ENCODE measurements at regions not wholly inside any gene's neighbourhood (a gene's known extent, or its start where the extent isn't known, plus 50 kb on each side); places are given as distances from the start of the nearest gene placed in this dataset.
A peak's percentile ranks its signal among the peaks of the same experiment; 100 is the strongest.

- H3K4me3 ChIP-seq (ENCODE audit: low read depth, low read length) = no peak overlapping the region
- DNase-seq (ENCODE audit: low read depth, low spot score) = no peak
- CTCF ChIA-PET = interaction anchor here (1.8 kb wide), 1 partner anchor 23 kb away, joined by 8 read pairs; no protein-coding TSS in a partner anchor
- H3K9me3 ChIP-seq (ENCODE audit: control insufficient read depth, insufficient read depth, low read length) = no peaks in the 10 kb centered on the region
- H3K27me3 ChIP-seq (ENCODE audit: control insufficient read depth, insufficient read depth, low read length) = no peaks in the 10 kb centered on the region
- POLR2A ChIA-PET = no interaction called here
- no peak overlapping the region for H3K27ac ChIP-seq (ENCODE audit: low read depth, low read length)
- TF ChIP-seq, protein P1, sequence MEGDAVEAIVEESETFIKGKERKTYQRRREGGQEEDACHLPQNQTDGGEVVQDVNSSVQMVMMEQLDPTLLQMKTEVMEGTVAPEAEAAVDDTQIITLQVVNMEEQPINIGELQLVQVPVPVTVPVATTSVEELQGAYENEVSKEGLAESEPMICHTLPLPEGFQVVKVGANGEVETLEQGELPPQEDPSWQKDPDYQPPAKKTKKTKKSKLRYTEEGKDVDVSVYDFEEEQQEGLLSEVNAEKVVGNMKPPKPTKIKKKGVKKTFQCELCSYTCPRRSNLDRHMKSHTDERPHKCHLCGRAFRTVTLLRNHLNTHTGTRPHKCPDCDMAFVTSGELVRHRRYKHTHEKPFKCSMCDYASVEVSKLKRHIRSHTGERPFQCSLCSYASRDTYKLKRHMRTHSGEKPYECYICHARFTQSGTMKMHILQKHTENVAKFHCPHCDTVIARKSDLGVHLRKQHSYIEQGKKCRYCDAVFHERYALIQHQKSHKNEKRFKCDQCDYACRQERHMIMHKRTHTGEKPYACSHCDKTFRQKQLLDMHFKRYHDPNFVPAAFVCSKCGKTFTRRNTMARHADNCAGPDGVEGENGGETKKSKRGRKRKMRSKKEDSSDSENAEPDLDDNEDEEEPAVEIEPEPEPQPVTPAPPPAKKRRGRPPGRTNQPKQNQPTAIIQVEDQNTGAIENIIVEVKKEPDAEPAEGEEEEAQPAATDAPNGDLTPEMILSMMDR (IDR thresholded peaks at IDR 0.05; ENCODE audit: low read depth, low read length) = no peak
These were observed 145.4 kb downstream of the RPS12 start for GRCh38 chr6:132959639-132960326.

DNA sequence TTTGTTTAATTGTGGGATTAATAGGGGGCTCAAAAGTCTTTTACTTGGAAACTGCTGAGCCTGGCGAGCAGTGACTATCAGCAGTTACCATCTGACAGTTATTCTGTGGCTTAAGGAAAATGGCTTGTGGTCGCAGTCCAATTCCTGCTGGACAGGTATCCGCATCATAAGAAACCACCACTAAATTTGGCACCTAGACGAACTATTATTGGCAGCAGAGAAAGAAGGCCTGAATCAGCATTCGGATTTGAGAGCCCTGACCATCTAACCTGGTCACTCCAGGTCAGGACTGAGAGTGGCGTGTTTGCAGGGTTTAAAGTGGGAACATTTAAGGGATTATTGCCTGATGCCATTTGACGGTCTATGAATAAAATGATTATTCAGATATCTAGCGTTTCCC, 146.4 kb downstream of the RPS12 start:
- H3K4me3 ChIP-seq (ENCODE audit: low read depth, low read length) = no peak overlapping the region
- no peaks in the 10 kb centered on the region for H3K9me3 ChIP-seq (ENCODE audit: control insufficient read depth, insufficient read depth, low read length)
- H3K27me3 ChIP-seq (ENCODE audit: control insufficient read depth, insufficient read depth, low read length) = no peaks in the 10 kb centered on the region
- POLR2A ChIA-PET = no interaction called here
- TF ChIP-seq, protein P1 (IDR thresholded peaks at IDR 0.05; ENCODE audit: low read depth, low read length) = no peak
- no peak for DNase-seq (ENCODE audit: low read depth, low spot score)
- no peak overlapping the region for H3K27ac ChIP-seq (ENCODE audit: low read depth, low read length)
- CTCF ChIA-PET = interaction anchor here (0.5 to 2.9 kb wide), 7 partner anchors 10 to 1020 kb away, joined by 3 to 29 read pairs (median 3); no protein-coding TSS in a partner anchor

- H3K27me3 ChIP-seq (ENCODE audit: control insufficient read depth, insufficient read depth, low read length) = no peaks in the 10 kb centered on the region
- POLR2A ChIA-PET = no interaction called here
- CTCF ChIA-PET = interaction anchor here (0.5 to 2.9 kb wide), 7 partner anchors 10 to 1019 kb away, joined by 3 to 29 read pairs (median 3); no protein-coding TSS in a partner anchor
- H3K9me3 ChIP-seq (ENCODE audit: control insufficient read depth, insufficient read depth, low read length) = no peaks in the 10 kb centered on the region
- no peak overlapping the region for H3K4me3 ChIP-seq (ENCODE audit: low read depth, low read length)
- TF ChIP-seq, protein P1 (IDR thresholded peaks at IDR 0.05; ENCODE audit: low read depth, low read length) = no peak
- peak; percentile 68 for DNase-seq (ENCODE audit: low read depth, low spot score)
- peak overlapping the region; percentile 22 for H3K27ac ChIP-seq (ENCODE audit: low read depth, low read length)
These were observed 146.8 kb downstream of the RPS12 start for GRCh38 chr6:132961122-132961521.

GRCh38 chr6:132961610-132962009, 147.2 kb downstream of the RPS12 start:
- Histone ChIP-seq H3K27me3 (ENCODE audit: control insufficient read depth, insufficient read depth, low read length) (no peaks in the 10 kb centered on the region), H3K9me3 (ENCODE audit: control insufficient read depth, insufficient read depth, low read length) (no peaks in the 10 kb centered on the region), H3K27ac (ENCODE audit: low read depth, low read length) (peak overlapping the region; percentile 22), H3K4me3 (ENCODE audit: low read depth, low read length) (no peak overlapping the region)
- ChIA-PET CTCF (interaction anchor here (1.0 to 2.9 kb wide), 8 partner anchors 10 to 590 kb away, joined by 3 to 29 read pairs (median 6); no protein-coding TSS in a partner anchor), POLR2A (no interaction called here)
- DNase-seq (ENCODE audit: low read depth, low spot score) = no peak
- TF ChIP-seq, protein P1 (IDR thresholded peaks at IDR 0.05; ENCODE audit: low read depth, low read length) = peak; percentile 13; the same call in 1 of the 2 replicates

Measured in AG04450 (cell line).